ENCODE measurements at regions not wholly inside any gene's neighbourhood (a gene's known extent, or its start where the extent isn't known, plus 50 kb on each side); places are given as distances from the start of the nearest gene placed in this dataset.

DNA sequence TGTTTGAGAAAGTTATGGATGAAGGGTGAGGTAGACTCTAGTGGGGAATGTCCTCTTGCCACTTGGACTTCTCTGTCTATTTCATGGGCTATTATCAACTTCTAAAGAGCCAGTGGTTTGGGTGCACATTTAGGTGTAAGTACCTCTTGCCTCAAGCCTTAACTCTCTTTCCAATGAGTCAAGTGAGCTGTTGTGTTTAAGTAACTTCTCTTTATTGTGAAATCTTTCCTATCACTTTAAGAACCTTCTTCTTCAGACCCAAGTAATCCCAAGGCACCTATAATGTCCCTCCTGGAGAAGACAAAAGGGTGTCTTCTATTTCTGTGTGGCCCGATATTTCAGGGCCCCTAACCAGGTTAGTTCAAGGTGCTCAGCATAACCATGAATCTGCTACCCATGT is 90.5 kb upstream of the VPREB1 start:
- Histone ChIP-seq H3K27ac (ENCODE audit: low read depth, low read length) (no peak overlapping the region), H3K27me3 (ENCODE audit: control insufficient read depth, insufficient read depth, low read length) (peaks cover 9% of the 10 kb centered on the region), H3K4me3 (ENCODE audit: low read depth, low read length) (no peak overlapping the region), H3K9me3 (ENCODE audit: control insufficient read depth, insufficient read depth, low read length) (no peaks in the 10 kb centered on the region)
- no peak for DNase-seq (ENCODE audit: low read depth, low spot score)
- ChIA-PET POLR2A (no interaction called here), CTCF (interaction anchor here (1.6 kb wide), 1 partner anchor 54 kb away, joined by 4 read pairs; no protein-coding TSS in a partner anchor)
- TF ChIP-seq, protein P1, sequence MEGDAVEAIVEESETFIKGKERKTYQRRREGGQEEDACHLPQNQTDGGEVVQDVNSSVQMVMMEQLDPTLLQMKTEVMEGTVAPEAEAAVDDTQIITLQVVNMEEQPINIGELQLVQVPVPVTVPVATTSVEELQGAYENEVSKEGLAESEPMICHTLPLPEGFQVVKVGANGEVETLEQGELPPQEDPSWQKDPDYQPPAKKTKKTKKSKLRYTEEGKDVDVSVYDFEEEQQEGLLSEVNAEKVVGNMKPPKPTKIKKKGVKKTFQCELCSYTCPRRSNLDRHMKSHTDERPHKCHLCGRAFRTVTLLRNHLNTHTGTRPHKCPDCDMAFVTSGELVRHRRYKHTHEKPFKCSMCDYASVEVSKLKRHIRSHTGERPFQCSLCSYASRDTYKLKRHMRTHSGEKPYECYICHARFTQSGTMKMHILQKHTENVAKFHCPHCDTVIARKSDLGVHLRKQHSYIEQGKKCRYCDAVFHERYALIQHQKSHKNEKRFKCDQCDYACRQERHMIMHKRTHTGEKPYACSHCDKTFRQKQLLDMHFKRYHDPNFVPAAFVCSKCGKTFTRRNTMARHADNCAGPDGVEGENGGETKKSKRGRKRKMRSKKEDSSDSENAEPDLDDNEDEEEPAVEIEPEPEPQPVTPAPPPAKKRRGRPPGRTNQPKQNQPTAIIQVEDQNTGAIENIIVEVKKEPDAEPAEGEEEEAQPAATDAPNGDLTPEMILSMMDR (IDR thresholded peaks at IDR 0.05; ENCODE audit: low read depth, low read length), result no peak

DNA sequence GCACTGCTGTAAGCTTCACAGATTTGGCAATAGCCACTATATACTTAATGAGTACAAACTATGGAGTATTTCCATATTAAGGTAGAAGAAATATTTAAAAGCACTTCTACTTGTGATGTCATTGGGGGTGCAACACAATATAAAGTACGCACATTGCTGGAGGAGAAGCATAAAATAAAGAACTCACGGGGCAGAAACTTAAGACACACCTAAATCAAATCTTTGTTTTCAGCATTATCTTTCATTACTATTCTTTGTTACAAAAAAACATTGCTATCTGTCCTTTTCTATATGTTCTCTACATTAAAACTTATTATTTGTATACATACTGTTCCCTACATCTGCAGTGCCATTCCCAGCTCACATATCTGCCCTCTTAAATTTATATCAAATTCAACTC is 93.3 kb upstream of the VPREB1 start:
- CTCF ChIA-PET, result no interaction called here

GRCh38 chr22:22150457-22150856 is 94.1 kb upstream of the VPREB1 start:
- TF ChIP-seq, protein P1 (IDR thresholded peaks at IDR 0.05; ENCODE audit: low read depth, low read length), result no peak
- no peak for DNase-seq (ENCODE audit: low read depth, low spot score)
- H3K27ac ChIP-seq (ENCODE audit: low read depth, low read length), result no peak overlapping the region
- ChIA-PET CTCF (no interaction called here), POLR2A (no interaction called here)
- H3K4me3 ChIP-seq (ENCODE audit: low read depth, low read length), result no peak overlapping the region
- peaks cover 20% of the 10 kb centered on the region for H3K27me3 ChIP-seq (ENCODE audit: control insufficient read depth, insufficient read depth, low read length)
- no peaks in the 10 kb centered on the region for H3K9me3 ChIP-seq (ENCODE audit: control insufficient read depth, insufficient read depth, low read length)

More for the DNA sequence above, 93.3 kb upstream of the VPREB1 start:
- H3K27me3 ChIP-seq (ENCODE audit: control insufficient read depth, insufficient read depth, low read length), result peaks cover 19% of the 10 kb centered on the region
- DNase-seq (ENCODE audit: low read depth, low spot score), result no peak
- no peaks in the 10 kb centered on the region for H3K9me3 ChIP-seq (ENCODE audit: control insufficient read depth, insufficient read depth, low read length)
- no peak overlapping the region for H3K4me3 ChIP-seq (ENCODE audit: low read depth, low read length)
- no peak overlapping the region for H3K27ac ChIP-seq (ENCODE audit: low read depth, low read length)
- POLR2A ChIA-PET, result no interaction called here
- TF ChIP-seq, protein P1 (IDR thresholded peaks at IDR 0.05; ENCODE audit: low read depth, low read length), result no peak

DNA sequence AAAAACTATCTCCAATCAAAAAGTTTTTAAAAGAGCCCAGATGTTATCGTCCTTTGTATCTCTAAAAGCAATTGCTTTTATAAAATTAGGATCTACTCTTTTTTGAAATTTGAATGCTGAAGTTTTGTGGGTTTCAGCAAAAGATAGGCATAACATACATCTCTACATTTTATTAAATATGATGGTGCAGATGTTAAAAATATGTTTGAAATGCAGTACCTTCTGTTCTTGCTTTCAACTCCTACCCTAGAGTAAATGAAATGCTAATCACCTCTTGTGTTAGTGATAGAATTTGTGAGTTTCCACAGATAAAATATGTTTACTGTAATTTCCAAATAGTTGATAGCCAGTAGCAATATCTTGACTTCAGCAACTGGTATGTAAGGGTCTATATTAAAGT is 95.7 kb upstream of the VPREB1 start:
- Histone ChIP-seq H3K27ac (ENCODE audit: low read depth, low read length) (no peak overlapping the region), H3K9me3 (ENCODE audit: control insufficient read depth, insufficient read depth, low read length) (no peaks in the 10 kb centered on the region), H3K4me3 (ENCODE audit: low read depth, low read length) (no peak overlapping the region), H3K27me3 (ENCODE audit: control insufficient read depth, insufficient read depth, low read length) (peaks cover 18% of the 10 kb centered on the region)
- POLR2A ChIA-PET, result no interaction called here
- TF ChIP-seq, protein P1 (IDR thresholded peaks at IDR 0.05; ENCODE audit: low read depth, low read length), result no peak
- no peak for DNase-seq (ENCODE audit: low read depth, low spot score)
- CTCF ChIA-PET, result no interaction called here

- TF ChIP-seq, protein P1 (IDR thresholded peaks at IDR 0.05; ENCODE audit: low read depth, low read length), result peak; percentile 55
- H3K4me3 ChIP-seq (ENCODE audit: low read depth, low read length), result no peak overlapping the region
- peaks cover 27% of the 10 kb centered on the region for H3K27me3 ChIP-seq (ENCODE audit: control insufficient read depth, insufficient read depth, low read length)
- no peaks in the 10 kb centered on the region for H3K9me3 ChIP-seq (ENCODE audit: control insufficient read depth, insufficient read depth, low read length)
- POLR2A ChIA-PET, result interaction anchor here (0.6 kb wide), 1 partner anchor 173 kb away, joined by 4 read pairs; no protein-coding TSS in a partner anchor
- CTCF ChIA-PET, result interaction anchor here (0.7 to 3.7 kb wide), 7 partner anchors 9 to 198 kb away, joined by 3 to 31 read pairs (median 4); no protein-coding TSS in a partner anchor
- no peak overlapping the region for H3K27ac ChIP-seq (ENCODE audit: low read depth, low read length)
- no peak for DNase-seq (ENCODE audit: low read depth, low spot score)
Observed at GRCh38 chr22:22144858-22145257, 99.7 kb upstream of the VPREB1 start.
